ENCODE measurements at regions not wholly inside any gene's neighbourhood (a gene's known extent, or its start where the extent isn't known, plus 50 kb on each side); places are given as distances from the start of the nearest gene placed in this dataset.

DNA sequence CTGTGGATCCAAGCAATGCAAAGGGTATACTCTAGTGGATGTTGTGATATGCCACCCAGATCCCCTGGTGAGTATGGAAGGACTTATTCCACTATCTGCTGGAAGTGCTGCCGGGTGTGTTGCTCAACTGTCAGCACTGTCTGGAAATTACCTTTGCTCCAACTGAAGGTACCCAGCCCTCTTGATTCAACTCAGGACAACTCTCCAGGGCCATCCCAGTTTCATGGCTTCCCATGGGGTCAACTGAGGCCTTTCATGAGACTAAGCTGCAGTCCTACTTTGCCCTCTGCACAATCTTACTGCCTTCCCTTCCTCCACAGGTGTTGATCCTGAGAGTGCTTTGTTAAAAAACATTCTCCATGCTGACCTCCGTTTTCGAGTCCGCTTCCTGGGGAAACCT lies 99.8 kb downstream of the SPRY1 start:
- in situ Hi-C loops (cut with MboI; ENCODE audit: low sequenced_read_pairs): no loop called here

- in situ Hi-C loops (cut with MboI; ENCODE audit: low sequenced_read_pairs): no loop called here
Measured at GRCh38 chr4:123497340-123497739, 100.7 kb downstream of the SPRY1 start.

GRCh38 chr4:123501733-123502132 lies 105.1 kb downstream of the SPRY1 start:
- in situ Hi-C loops (cut with MboI; ENCODE audit: low sequenced_read_pairs): no loop called here

- in situ Hi-C loops (cut with MboI; ENCODE audit: low sequenced_read_pairs): no loop called here
Measured at GRCh38 chr4:123503698-123504363, 107.2 kb downstream of the SPRY1 start.

DNA sequence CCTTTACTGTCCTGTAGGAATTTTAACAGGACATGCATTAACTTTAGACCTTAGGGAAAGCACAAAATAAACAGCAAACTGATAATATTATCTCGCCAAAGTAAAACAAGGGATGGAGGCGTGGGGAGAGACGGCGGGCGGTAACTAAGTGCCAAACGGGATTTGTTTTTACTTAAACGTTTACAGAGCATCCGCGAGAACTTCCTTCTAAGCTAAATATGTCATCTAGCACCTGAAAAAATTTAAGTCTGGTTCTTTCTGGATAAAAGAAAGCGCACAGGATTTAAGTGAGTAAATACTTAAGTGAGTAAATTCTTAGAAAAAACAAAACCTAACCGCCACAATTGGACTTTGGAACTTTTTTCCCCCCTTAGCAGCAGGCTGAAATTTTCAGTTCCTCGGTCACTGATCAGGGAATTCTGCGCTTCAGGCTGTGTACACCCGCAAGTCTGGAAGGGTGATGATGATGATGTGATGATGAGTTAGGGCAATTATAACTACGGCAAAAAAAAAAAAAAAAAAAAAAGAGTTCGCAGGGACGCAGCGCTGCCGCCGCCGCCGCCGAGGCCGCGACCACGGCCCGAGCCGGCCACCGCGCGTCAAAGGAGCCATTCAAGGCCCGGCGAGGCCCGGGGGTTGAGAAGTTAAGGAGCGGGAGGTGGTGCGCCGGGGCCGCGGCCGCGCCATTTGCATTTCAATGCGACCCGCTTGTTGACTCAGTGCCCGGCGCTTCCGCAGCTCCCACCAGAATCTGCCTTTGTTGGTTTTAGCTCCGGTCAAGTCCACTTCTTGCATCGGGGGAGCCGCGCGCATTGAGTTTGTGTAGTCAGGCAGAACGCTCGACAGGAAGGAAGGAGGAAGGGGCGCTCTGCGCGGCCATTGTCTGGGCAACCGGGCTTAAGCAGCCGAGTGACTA lies 108.8 kb downstream of the SPRY1 start:
- in situ Hi-C loops (cut with MboI; ENCODE audit: low sequenced_read_pairs): no loop called here

DNA sequence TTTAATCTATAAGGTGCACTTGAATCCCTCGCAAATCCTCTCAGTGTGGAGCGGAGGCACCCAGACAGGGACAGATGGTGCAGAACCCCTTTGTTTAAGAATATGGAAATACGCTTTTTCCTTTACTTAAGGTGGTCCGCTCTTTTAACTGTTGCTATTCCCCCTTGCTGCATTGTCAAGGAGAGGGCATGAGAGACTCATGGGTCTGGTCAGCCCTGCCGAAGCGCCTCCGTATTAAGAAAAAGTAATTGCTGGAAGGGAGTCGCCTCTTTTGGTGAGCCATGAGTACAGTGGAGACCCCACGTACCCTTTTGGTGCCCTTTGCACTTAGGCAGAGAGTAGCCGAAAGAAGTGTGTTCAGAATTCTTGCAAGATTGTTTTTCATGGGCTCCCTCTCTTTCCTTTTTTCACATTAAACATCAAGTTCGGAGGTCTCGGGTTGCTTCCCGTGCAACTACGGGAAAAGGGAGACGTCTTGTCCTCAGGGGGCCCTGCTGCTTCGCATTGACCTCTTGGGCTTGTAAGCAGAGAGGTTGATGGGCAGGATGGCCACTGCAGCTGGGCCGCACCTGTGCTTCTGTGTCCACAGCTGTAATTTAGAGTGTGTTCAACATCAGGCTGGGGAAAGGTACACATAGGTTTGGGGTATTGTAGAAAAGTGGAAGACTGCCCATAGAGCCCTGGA lies 109.6 kb downstream of the SPRY1 start:
- in situ Hi-C loops (cut with MboI; ENCODE audit: low sequenced_read_pairs): no loop called here

GRCh38 chr4:123507376-123507775 lies 110.8 kb downstream of the SPRY1 start:
- in situ Hi-C loops (cut with MboI; ENCODE audit: low sequenced_read_pairs): no loop called here

DNA sequence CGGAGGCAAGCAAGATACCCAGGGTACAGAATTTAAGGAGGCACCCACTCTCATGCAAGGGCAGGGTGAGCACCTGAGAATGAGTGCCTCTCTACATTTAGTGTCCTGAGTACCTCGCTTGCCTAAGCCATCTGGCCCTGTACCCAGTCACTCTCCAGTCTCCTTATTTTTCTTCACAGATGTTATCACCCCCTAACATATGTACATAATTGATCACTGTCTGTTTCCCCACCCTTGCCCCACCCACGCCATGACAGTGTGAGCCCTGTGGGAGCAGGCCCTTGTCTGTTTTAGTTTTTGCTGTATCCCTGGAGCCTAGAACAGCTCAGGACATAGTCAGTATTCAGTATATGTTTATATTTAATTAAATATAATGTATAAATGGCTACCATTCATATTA lies 113.6 kb downstream of the SPRY1 start:
- in situ Hi-C loops (cut with MboI; ENCODE audit: low sequenced_read_pairs): no loop called here

DNA sequence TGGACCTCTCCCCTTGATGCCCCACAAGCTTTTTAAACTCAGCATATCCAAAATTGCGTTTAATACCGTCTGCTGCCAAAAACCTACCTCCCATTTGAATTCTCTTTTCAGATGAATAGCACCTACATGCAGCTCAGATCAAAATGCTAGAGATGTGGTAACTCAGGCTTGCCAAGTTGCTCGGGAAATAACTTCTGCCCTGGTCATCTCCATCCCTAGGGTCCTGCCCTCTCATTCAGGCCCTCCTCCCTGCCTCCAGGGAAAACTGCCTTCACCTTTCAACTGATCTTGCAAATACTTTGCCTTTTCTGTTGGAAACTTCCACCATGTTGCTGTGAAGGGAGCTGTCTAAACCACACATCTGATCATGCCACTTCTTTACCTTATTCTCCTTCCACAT lies 114.1 kb downstream of the SPRY1 start:
- in situ Hi-C loops (cut with MboI; ENCODE audit: low sequenced_read_pairs): no loop called here

DNA sequence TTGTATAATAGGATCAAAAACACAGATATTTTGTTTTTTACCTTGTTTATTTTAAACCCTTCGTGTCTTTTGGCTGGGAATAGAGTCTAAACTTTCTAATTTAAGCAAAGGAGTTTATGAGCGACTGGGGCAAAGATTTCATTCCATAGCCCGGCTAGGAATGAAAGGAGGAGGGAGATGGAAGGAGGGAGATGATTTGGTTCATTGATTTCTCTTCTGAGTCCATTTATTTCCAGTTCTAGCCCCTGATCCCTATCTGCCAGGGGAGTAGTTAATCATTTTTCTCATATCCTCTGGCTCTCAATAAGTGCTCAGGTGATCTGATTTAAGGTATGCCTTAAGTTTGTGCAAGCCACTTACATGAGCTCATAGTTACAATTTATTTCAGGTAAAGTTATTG lies 120.0 kb downstream of the SPRY1 start:
- in situ Hi-C loops (cut with MboI; ENCODE audit: low sequenced_read_pairs): no loop called here

DNA sequence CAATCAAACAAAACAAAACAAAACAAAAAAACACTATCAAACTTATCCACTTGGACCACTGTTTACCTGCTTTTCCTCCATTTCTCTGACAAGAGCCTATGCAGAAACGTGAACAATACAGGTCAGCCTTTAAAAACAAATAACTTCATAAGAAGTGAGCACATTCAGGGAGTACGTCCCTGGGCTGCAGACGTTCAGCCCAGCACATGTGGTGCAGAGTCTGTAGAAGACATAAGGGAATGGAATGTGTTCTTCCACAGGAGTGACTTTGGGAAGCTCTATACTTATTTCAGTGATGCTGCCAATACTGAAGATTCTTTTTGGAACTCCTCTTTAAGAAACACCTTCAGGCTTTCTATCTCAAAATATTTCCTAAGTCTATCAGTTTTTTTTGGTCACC lies 120.6 kb downstream of the SPRY1 start:
- in situ Hi-C loops (cut with MboI; ENCODE audit: low sequenced_read_pairs): no loop called here

DNA sequence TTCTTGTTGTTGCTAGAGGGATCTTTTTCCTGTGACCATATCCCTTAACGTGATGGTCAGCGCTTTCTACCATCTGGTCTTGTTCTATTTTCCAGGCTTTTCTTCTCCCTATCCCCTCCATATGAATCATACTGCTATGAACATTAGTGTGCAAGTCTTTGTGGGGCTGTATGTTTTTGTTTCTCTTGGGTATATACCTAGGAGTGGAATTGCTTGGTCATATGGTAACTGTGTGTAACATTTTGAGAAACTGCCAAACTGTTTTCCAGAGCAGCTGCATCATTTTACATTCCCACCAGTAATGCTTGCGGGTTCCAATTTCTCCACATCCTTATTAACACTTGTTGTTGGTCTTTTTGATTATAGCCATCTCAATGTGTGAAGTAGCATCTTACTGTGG lies 121.4 kb downstream of the SPRY1 start:
- in situ Hi-C loops (cut with MboI; ENCODE audit: low sequenced_read_pairs): no loop called here

- in situ Hi-C loops (cut with MboI; ENCODE audit: low sequenced_read_pairs): no loop called here
Measured at GRCh38 chr4:123520325-123520724, 123.7 kb downstream of the SPRY1 start.

DNA sequence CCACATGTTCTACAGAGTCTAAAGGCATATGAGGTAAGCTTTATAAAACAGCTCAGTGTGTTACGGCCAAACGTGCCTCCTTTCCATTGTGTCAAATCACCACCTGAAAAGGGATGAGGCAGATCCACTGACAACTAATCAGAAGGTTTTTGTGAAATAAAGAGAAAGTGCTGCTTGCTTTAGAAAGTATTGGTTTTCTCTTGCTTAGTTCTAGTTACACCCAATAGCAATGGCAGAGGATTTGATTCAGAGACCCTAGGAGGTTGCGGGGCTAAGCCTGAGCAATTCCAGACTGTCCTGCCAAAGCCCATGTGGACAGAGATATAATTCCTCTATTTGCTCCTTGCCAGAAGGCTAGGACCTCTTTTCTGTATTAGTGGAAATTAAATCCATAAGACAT lies 125.5 kb downstream of the SPRY1 start:
- in situ Hi-C loops (cut with MboI; ENCODE audit: low sequenced_read_pairs): no loop called here

GRCh38 chr4:123522646-123523045 lies 126.1 kb downstream of the SPRY1 start:
- in situ Hi-C loops (cut with MboI; ENCODE audit: low sequenced_read_pairs): no loop called here

DNA sequence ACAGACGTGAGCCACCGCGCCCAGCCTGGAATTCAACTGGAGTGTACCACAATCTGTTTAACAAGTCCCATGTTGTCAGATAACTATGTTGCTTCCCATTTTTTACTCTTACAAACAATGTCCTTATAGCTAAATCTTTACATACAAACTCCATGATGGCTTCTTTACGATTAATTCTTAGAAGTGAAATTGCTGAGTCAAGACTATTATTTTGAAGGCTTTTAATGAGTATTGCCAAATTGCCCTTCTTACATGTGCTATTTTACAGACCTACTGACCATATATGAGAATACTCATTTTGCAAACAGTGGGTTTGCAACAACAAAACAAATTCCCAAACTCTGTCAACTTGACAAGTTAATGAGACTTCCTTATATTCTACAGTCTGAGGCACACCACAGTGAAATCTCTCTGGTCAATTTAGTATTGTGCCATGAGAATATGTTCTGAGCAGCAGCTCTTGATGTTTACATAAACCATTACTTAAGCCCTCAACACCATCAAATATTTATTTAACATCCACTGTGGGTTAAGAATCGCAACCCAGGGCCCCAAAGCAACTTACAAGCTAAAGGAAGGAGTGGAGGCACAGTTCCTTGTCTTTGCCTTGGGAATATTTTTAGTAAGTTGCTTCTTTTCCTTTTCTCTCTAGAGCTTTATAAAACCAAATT lies 128.5 kb downstream of the SPRY1 start:
- in situ Hi-C loops (cut with MboI; ENCODE audit: low sequenced_read_pairs): no loop called here

DNA sequence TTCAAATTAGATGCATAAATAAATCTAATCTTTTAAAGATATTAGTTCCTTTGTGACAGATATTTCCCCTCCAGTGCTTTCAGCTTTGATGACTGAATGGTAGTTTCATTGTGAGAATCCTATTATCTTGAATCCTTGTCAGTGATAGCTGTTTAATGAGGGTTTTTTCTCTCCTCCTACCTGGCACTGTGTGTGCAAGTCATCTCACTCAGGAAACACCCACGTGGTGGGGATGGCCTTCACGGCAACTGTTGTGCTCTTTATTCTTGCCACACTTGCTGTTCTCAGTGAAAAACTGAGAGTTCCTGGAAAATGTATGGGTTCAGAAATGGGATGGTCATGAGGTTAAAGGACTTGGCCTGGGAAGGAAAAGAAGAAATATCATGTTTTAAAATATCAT lies 129.9 kb downstream of the SPRY1 start:
- in situ Hi-C loops (cut with MboI; ENCODE audit: low sequenced_read_pairs): no loop called here

GRCh38 chr4:123528501-123529277 lies 132.1 kb downstream of the SPRY1 start:
- in situ Hi-C loops (cut with MboI; ENCODE audit: low sequenced_read_pairs): no loop called here

GRCh38 chr4:123529278-123529568 lies 132.6 kb downstream of the SPRY1 start:
- in situ Hi-C loops (cut with MboI; ENCODE audit: low sequenced_read_pairs): no loop called here

DNA sequence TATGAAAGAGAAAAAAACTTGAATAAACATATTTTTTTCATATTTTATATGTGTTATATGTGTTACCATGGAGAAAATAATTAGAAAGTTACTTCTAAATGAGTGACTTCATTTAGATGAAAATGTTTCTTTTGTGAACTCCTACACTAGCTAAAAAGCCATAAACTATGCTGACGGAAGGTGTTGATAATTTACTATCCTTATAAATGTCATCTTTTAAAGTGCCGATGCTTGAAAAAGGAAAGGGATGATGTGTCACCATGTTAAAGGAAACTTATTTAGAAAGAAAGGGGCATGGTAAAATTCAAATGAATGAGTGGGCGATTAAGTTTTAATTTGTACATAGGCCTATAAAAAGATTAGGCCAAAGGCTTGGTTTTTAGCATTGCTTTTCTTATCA lies 133.8 kb downstream of the SPRY1 start:
- in situ Hi-C loops (cut with MboI; ENCODE audit: low sequenced_read_pairs): no loop called here
